ENCODE measurements at regions not wholly inside any gene's neighbourhood (a gene's known extent, or its start where the extent isn't known, plus 50 kb on each side); places are given as distances from the start of the nearest gene placed in this dataset.

DNA sequence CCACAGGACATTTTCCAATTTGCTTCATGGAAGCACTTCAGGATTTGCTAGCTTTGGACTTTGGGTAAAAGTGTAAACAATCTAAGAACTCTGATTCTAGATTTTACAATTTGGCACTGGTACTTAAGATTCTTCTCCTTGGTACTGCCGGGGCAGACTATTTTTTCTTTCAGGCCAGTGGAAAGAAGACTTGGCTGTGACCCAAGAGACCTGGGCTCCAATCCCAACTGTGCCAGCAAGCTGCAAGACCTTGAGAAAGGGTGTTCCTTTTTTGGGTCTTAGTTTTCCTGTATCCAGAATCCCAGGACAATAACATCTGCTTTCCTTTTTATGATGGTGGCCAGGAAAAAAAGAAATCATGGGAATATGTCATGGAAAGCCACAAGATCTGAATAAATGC, 148.1 kb upstream of the CRY1 start:
- H3K4me3 ChIP-seq (ENCODE audit: low read depth in 1 of 2, low read length in 2 of 2) = no peak overlapping the region
- H3K36me3 ChIP-seq (ENCODE audit: control insufficient read depth in 1 of 2, insufficient read depth in 2 of 2, low read length in 2 of 2) = no peaks in the 10 kb centered on the region
- no peak overlapping the region for H3K27ac ChIP-seq (ENCODE audit: low read depth, low read length)
- H3K9ac ChIP-seq (ENCODE audit: low read depth in 1 of 2, low read length in 2 of 2) = no peak overlapping the region
- no peaks in the 10 kb centered on the region for H3K9me3 ChIP-seq (ENCODE audit: control insufficient read depth in 1 of 2, low read length in 2 of 2)
- H3K4me1 ChIP-seq (ENCODE audit: control insufficient read depth in 1 of 2, insufficient read depth in 2 of 2, low read length in 2 of 2) = no peaks in the 10 kb centered on the region
- peaks cover 6 to 12% of the 10 kb centered on the region in 2 donors for H3K27me3 ChIP-seq (ENCODE audit: control insufficient read depth in 1 of 2, insufficient read depth in 2 of 2, low read length in 2 of 2)

DNA sequence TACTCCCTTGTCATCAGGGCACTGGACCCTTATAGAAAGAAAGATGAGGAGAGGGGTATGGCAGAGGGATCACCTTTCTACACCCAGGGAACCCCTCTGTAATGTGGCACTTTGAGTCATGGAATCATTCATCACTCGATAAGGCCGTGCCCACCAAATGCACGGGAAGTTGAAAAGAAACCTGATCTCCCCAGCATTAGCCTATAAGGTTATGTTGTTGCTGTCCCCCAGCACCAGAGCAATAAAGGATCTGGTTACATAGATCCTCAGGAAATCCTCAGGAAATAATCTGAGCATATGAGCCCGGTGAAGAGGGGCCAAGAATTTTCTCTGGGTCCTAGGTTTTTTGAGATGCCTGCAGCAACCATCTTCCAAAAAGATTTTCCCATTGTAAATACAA, 148.8 kb upstream of the CRY1 start:
- no peaks in the 10 kb centered on the region for H3K9me3 ChIP-seq (ENCODE audit: control insufficient read depth in 1 of 2, low read length in 2 of 2)
- no peak overlapping the region for H3K27ac ChIP-seq (ENCODE audit: low read depth, low read length)
- H3K4me1 ChIP-seq (ENCODE audit: control insufficient read depth in 1 of 2, insufficient read depth in 2 of 2, low read length in 2 of 2) = no peaks in the 10 kb centered on the region
- no peak overlapping the region for H3K9ac ChIP-seq (ENCODE audit: low read depth in 1 of 2, low read length in 2 of 2)
- no peaks in the 10 kb centered on the region for H3K36me3 ChIP-seq (ENCODE audit: control insufficient read depth in 1 of 2, insufficient read depth in 2 of 2, low read length in 2 of 2)
- H3K4me3 ChIP-seq (ENCODE audit: low read depth in 1 of 2, low read length in 2 of 2) = no peak overlapping the region
- H3K27me3 ChIP-seq (ENCODE audit: control insufficient read depth in 1 of 2, insufficient read depth in 2 of 2, low read length in 2 of 2) = peaks cover 6 to 12% of the 10 kb centered on the region in 2 donors

DNA sequence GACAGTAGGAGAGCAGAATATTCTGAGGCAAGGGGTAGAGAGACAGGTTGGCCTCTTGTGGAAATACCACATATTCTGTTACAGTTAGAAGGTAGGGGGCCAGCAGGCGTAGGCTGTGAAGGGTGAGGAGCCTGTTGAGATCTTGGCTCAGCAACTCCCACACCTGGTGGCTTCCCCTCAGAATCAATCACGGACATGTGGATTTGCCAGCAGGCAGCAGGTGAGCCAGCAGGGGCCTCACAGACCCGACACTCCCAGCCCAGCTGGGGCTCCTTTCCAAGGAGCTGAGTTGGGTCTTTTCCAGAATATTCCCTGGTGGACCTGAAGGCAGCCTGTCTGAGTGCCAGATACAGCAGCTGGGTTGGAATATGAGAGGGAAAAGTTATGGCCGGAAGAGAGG, 150.0 kb upstream of the CRY1 start:
- H3K9me3 ChIP-seq (ENCODE audit: control insufficient read depth in 1 of 2, low read length in 2 of 2) = no peaks in the 10 kb centered on the region
- no peak overlapping the region for H3K4me3 ChIP-seq (ENCODE audit: low read depth in 1 of 2, low read length in 2 of 2)
- no peak overlapping the region for H3K27ac ChIP-seq (ENCODE audit: low read depth, low read length)
- H3K9ac ChIP-seq (ENCODE audit: low read depth in 1 of 2, low read length in 2 of 2) = no peak overlapping the region
- H3K36me3 ChIP-seq (ENCODE audit: control insufficient read depth in 1 of 2, insufficient read depth in 2 of 2, low read length in 2 of 2) = no peaks in the 10 kb centered on the region
- peaks cover 6 to 12% of the 10 kb centered on the region in 2 donors for H3K27me3 ChIP-seq (ENCODE audit: control insufficient read depth in 1 of 2, insufficient read depth in 2 of 2, low read length in 2 of 2)
- H3K4me1 ChIP-seq (ENCODE audit: control insufficient read depth in 1 of 2, insufficient read depth in 2 of 2, low read length in 2 of 2) = no peaks in the 10 kb centered on the region

DNA sequence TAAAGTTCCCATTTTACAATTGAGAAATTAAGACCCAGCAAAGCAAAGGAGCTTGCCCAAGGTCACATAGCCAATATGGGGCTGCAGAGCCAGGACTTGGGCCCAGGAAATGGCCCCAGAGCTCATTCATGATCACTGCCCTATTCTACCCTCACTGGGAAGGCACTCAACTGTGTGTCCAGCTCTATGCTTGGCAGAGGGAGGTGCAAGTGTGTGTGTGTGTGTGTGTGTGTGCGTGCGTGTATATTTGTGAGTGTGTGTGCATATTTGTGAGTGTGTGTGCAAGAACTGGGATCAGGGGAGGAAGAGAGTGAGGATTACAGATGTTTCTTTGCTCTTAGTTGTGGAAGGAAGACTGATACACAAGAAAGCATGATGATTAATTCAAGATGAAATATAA, 151.2 kb upstream of the CRY1 start:
- H3K36me3 ChIP-seq (ENCODE audit: control insufficient read depth in 1 of 2, insufficient read depth in 2 of 2, low read length in 2 of 2) = no peaks in the 10 kb centered on the region
- H3K27me3 ChIP-seq (ENCODE audit: control insufficient read depth in 1 of 2, insufficient read depth in 2 of 2, low read length in 2 of 2) = peaks cover 6 to 10% of the 10 kb centered on the region in 2 donors
- no peak overlapping the region for H3K27ac ChIP-seq (ENCODE audit: low read depth, low read length)
- H3K4me1 ChIP-seq (ENCODE audit: control insufficient read depth in 1 of 2, insufficient read depth in 2 of 2, low read length in 2 of 2) = no peaks in the 10 kb centered on the region
- H3K9me3 ChIP-seq (ENCODE audit: control insufficient read depth in 1 of 2, low read length in 2 of 2) = no peaks in the 10 kb centered on the region
- no peak overlapping the region for H3K4me3 ChIP-seq (ENCODE audit: low read depth in 1 of 2, low read length in 2 of 2)
- no peak overlapping the region for H3K9ac ChIP-seq (ENCODE audit: low read depth in 1 of 2, low read length in 2 of 2)

DNA sequence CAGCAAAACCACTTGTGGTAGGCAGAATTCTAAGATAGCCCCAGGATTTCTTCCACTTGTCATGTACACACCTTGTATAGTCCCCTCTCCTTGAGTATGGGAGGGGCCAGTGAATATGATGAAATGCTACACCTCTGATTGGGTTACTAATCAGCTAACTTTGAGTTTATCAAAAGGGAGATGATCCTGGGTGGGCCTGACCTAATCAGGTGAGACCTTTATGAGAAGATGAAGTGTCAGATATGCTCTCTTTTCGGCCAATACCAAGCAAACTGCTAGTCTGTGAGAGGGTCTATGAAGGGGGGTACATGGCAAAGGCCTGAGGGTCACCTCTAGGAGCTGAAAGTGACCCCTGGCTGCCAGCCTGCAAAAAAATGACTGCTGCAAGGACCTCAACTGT, 154.3 kb upstream of the CRY1 start:
- Histone ChIP-seq H3K4me3 (ENCODE audit: low read depth in 1 of 2, low read length in 2 of 2) (no peak overlapping the region), H3K4me1 (ENCODE audit: control insufficient read depth in 1 of 2, insufficient read depth in 2 of 2, low read length in 2 of 2) (no peaks in the 10 kb centered on the region), H3K27me3 (ENCODE audit: control insufficient read depth in 1 of 2, insufficient read depth in 2 of 2, low read length in 2 of 2) (peaks cover 6 to 10% of the 10 kb centered on the region in 2 donors), H3K9me3 (ENCODE audit: control insufficient read depth in 1 of 2, low read length in 2 of 2) (no peaks in the 10 kb centered on the region), H3K9ac (ENCODE audit: low read depth in 1 of 2, low read length in 2 of 2) (no peak overlapping the region), H3K36me3 (ENCODE audit: control insufficient read depth in 1 of 2, insufficient read depth in 2 of 2, low read length in 2 of 2) (no peaks in the 10 kb centered on the region), H3K27ac (ENCODE audit: low read depth, low read length) (no peak overlapping the region)

DNA sequence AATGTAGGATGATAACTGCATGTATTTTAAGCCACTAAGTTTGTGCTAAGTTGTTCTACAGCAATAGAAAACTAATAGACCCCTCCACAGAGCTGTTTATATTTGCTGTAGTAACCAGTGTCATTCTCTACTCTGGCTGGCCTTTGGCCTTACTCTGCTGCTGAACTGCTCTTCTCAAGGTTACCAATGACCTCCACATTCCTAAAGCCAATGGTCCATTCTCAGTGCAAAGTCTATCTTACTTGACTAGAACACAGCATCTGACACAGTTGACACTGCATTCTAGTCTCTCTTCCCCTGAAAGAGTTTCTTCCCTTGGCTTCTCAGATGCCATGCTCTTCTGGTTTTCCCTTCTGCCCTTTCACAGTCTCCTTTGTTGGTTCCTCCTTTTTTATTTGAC, 154.8 kb upstream of the CRY1 start:
- no peaks in the 10 kb centered on the region for H3K9me3 ChIP-seq (ENCODE audit: control insufficient read depth in 1 of 2, low read length in 2 of 2)
- H3K4me3 ChIP-seq (ENCODE audit: low read depth in 1 of 2, low read length in 2 of 2) = no peak overlapping the region
- peaks cover 6% of the 10 kb centered on the region in 2 donors for H3K27me3 ChIP-seq (ENCODE audit: control insufficient read depth in 1 of 2, insufficient read depth in 2 of 2, low read length in 2 of 2)

DNA sequence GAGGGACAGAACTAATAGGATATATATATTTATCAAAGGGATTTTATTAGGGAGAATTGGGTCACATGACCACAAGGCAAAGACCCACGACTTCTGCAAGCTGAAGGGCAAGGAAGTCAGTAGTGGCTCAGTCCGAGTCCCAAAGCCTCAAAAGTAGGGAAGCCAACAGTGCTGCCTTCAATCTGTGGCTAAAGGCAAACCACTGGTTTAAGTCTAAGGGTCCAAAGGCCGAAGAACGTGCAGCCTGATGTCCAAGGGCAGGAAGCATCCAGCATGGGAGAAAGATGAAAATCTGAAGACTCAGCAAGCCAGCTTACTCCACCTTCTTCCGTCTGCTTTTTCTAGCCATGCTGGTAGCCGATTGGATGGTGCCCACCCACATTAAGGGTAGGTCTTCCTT, 157.9 kb upstream of the CRY1 start:
- no peaks in the 10 kb centered on the region for H3K36me3 ChIP-seq (ENCODE audit: control insufficient read depth in 1 of 2, insufficient read depth in 2 of 2, low read length in 2 of 2)
- H3K27me3 ChIP-seq (ENCODE audit: control insufficient read depth in 1 of 2, insufficient read depth in 2 of 2, low read length in 2 of 2) = no peaks in the 10 kb centered on the region
- H3K4me3 ChIP-seq (ENCODE audit: low read depth in 1 of 2, low read length in 2 of 2) = no peak overlapping the region
- no peaks in the 10 kb centered on the region for H3K9me3 ChIP-seq (ENCODE audit: control insufficient read depth in 1 of 2, low read length in 2 of 2)
- no peak overlapping the region for H3K27ac ChIP-seq (ENCODE audit: low read depth, low read length)
- H3K4me1 ChIP-seq (ENCODE audit: control insufficient read depth in 1 of 2, insufficient read depth in 2 of 2, low read length in 2 of 2) = no peaks in the 10 kb centered on the region
- H3K9ac ChIP-seq (ENCODE audit: low read depth in 1 of 2, low read length in 2 of 2) = no peak overlapping the region

More for the DNA sequence above, 154.8 kb upstream of the CRY1 start:
- H3K4me1 ChIP-seq (ENCODE audit: control insufficient read depth in 1 of 2, insufficient read depth in 2 of 2, low read length in 2 of 2) = no peaks in the 10 kb centered on the region
- no peaks in the 10 kb centered on the region for H3K36me3 ChIP-seq (ENCODE audit: control insufficient read depth in 1 of 2, insufficient read depth in 2 of 2, low read length in 2 of 2)
- H3K27ac ChIP-seq (ENCODE audit: low read depth, low read length) = no peak overlapping the region
- no peak overlapping the region for H3K9ac ChIP-seq (ENCODE audit: low read depth in 1 of 2, low read length in 2 of 2)

DNA sequence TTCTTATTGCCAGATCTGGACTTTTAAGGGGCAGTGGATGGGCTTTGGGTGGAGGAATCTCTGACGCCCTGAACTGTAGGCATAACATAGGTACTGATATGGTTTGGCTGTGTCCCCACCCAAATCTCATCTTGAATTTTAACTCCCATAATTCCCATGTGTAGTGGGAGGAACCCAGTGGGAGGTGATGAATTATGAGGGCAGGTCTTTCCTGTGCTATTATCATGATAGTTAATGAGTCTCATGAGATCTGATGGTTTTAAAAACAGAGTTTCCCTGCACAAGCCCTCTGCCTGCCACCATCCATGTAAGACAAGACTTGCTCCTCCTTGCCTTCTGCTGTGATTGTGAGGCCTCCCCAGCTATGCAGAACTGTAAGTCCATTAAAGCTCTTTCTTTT, 160.0 kb upstream of the CRY1 start:
- Histone ChIP-seq H3K4me1 (ENCODE audit: control insufficient read depth in 1 of 2, insufficient read depth in 2 of 2, low read length in 2 of 2) (no peaks in the 10 kb centered on the region), H3K27me3 (ENCODE audit: control insufficient read depth in 1 of 2, insufficient read depth in 2 of 2, low read length in 2 of 2) (no peaks in the 10 kb centered on the region), H3K4me3 (ENCODE audit: low read depth in 1 of 2, low read length in 2 of 2) (no peak overlapping the region), H3K9ac (ENCODE audit: low read depth in 1 of 2, low read length in 2 of 2) (no peak overlapping the region), H3K27ac (ENCODE audit: low read depth, low read length) (no peak overlapping the region), H3K9me3 (ENCODE audit: control insufficient read depth in 1 of 2, low read length in 2 of 2) (peaks cover 0 to 6% of the 10 kb centered on the region in 2 donors), H3K36me3 (ENCODE audit: control insufficient read depth in 1 of 2, insufficient read depth in 2 of 2, low read length in 2 of 2) (no peaks in the 10 kb centered on the region)

DNA sequence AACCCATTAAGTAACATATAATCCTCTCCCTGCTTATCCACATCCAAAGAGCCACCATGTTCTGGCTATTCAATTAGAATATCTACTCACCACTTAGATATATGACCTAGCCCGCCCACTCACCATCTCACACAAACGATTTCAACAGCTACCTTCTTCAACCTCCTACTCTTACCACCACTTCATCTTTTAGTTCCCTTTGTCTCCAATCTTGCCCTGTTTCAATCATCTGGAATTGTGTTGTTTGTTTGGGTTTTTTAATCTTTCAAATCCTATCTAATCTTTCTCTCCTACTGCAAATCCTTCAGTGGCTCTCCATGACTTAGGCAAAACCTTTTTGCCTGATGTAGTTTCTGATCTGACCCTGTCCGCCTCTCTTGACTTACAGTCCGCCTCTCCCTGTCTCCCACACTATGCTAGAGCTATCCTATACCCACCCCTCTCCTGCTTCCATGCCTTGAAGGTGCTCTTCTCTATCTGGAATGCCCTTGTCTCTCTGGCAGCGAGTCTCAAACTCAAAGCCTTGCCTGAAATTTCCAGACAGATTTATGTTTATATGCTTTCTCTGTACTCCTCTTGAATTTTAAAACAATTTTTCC, 161.0 kb upstream of the CRY1 start:
- no peak overlapping the region for H3K9ac ChIP-seq (ENCODE audit: low read depth in 1 of 2, low read length in 2 of 2)
- H3K4me3 ChIP-seq (ENCODE audit: low read depth in 1 of 2, low read length in 2 of 2) = no peak overlapping the region
- no peaks in the 10 kb centered on the region for H3K36me3 ChIP-seq (ENCODE audit: control insufficient read depth in 1 of 2, insufficient read depth in 2 of 2, low read length in 2 of 2)
- no peaks in the 10 kb centered on the region for H3K27me3 ChIP-seq (ENCODE audit: control insufficient read depth in 1 of 2, insufficient read depth in 2 of 2, low read length in 2 of 2)
- H3K9me3 ChIP-seq (ENCODE audit: control insufficient read depth in 1 of 2, low read length in 2 of 2) = peaks cover 0 to 6% of the 10 kb centered on the region in 2 donors
- H3K4me1 ChIP-seq (ENCODE audit: control insufficient read depth in 1 of 2, insufficient read depth in 2 of 2, low read length in 2 of 2) = no peaks in the 10 kb centered on the region
- no peak overlapping the region for H3K27ac ChIP-seq (ENCODE audit: low read depth, low read length)

DNA sequence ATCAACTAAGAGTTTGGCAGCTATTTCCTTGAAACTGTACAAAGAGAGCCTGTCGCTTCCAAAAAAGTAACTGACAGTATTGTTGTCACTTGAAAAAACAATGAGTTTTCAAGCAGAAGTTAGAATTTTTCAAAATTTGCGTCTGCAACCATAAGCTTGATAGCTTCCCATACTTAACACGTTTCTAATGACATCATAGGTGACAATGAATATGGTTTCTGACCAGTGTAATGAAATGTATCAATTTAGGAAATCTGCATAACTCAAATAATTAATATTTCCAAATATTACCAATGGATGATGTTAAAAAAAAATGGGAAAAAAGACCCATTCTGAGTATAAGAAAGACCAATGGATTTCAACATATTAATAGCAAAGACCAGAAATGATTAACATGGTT, 165.4 kb upstream of the CRY1 start:
- H3K4me3 ChIP-seq (ENCODE audit: low read depth in 1 of 2, low read length in 2 of 2) = no peak overlapping the region
- no peaks in the 10 kb centered on the region for H3K27me3 ChIP-seq (ENCODE audit: control insufficient read depth in 1 of 2, insufficient read depth in 2 of 2, low read length in 2 of 2)
- H3K9ac ChIP-seq (ENCODE audit: low read depth in 1 of 2, low read length in 2 of 2) = no peak overlapping the region
- H3K36me3 ChIP-seq (ENCODE audit: control insufficient read depth in 1 of 2, insufficient read depth in 2 of 2, low read length in 2 of 2) = no peaks in the 10 kb centered on the region
- no peak overlapping the region for H3K27ac ChIP-seq (ENCODE audit: low read depth, low read length)
- no peaks in the 10 kb centered on the region for H3K4me1 ChIP-seq (ENCODE audit: control insufficient read depth in 1 of 2, insufficient read depth in 2 of 2, low read length in 2 of 2)
- H3K9me3 ChIP-seq (ENCODE audit: control insufficient read depth in 1 of 2, low read length in 2 of 2) = peaks cover 0 to 6% of the 10 kb centered on the region in 2 donors

DNA sequence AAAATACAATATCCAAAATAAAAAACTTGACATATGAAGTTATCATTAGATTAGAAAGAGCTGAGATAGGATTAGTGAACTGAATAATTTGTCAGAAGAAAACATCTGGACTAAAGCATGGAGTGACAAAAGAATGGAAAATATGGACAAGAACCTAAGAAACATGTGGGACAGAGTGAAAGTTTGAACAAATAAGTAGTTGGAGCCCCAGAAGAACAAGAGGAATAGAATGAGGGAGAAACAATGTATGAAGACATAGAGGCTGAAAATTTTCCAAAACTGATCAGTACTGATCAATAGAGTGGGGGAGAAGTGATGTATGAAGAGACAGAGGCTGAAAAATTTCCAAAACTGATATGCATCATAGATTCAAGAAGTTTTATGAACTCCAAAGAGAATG, 170.6 kb upstream of the CRY1 start:
- H3K9me3 ChIP-seq (ENCODE audit: control insufficient read depth in 1 of 2, low read length in 2 of 2) = no peaks in the 10 kb centered on the region
- no peak overlapping the region for H3K27ac ChIP-seq (ENCODE audit: low read depth, low read length)
- H3K4me1 ChIP-seq (ENCODE audit: control insufficient read depth in 1 of 2, insufficient read depth in 2 of 2, low read length in 2 of 2) = no peaks in the 10 kb centered on the region
- no peak overlapping the region for H3K4me3 ChIP-seq (ENCODE audit: low read depth in 1 of 2, low read length in 2 of 2)
- no peaks in the 10 kb centered on the region for H3K27me3 ChIP-seq (ENCODE audit: control insufficient read depth in 1 of 2, insufficient read depth in 2 of 2, low read length in 2 of 2)
- no peaks in the 10 kb centered on the region for H3K36me3 ChIP-seq (ENCODE audit: control insufficient read depth in 1 of 2, insufficient read depth in 2 of 2, low read length in 2 of 2)
- no peak overlapping the region for H3K9ac ChIP-seq (ENCODE audit: low read depth in 1 of 2, low read length in 2 of 2)

All from duodenal mucosa (tissue), 2 donors.